ENCODE measurements at regions not wholly inside any gene's neighbourhood (a gene's known extent, or its start where the extent isn't known, plus 50 kb on each side); places are given as distances from the start of the nearest gene placed in this dataset.

GRCh38 chr1:5427026-5427613 lies 565.1 kb downstream of the NPHP4 start:
- no peak for DNase-seq (ENCODE audit: low read depth in 3 of 3)

DNA sequence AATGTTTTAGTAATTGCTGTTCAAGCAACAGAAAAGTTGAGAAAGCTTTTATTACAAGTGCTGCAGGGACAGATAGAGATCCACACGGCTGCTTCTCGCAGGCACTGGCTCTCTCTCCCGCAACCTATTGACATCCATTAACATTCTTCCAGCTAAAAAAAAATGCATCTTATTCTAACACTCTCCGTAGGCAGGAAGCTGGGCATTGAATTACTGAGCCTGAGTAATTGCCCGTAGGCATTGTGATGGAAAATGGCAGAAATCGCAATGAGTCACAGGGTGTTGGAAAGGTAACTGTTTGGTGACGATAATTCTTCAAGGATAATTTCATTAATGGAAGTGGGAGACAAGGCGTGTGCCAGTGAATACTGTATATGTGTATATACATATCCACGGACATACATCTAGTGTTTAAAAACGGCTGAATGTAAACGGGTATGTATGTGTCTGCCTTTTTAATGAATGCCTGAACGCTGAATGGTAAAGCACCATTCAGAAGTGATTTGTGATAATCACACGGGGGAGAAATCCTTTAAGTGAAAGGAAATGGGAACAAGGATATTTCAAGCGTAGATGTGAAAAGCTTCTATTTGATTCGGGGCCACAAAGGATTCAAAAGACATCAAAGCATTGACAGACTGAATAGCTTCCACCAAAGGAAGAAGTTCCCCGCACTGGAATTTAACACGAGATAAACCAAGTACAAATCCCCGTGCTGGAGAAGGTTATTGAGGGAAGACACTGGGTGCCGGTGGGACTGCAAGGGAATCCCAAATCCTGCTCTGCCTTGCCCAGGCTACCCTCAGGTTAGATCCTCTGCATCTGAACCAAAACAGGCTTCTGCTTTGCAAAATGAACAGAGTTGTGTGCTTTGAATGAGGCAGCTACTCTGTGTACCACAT lies 567.2 kb downstream of the NPHP4 start:
- no peak for DNase-seq (ENCODE audit: low read depth in 3 of 3)

GRCh38 chr1:5423109-5423508 lies 569.1 kb downstream of the NPHP4 start:
- DNase-seq (ENCODE audit: low read depth in 3 of 3), result no peak

DNA sequence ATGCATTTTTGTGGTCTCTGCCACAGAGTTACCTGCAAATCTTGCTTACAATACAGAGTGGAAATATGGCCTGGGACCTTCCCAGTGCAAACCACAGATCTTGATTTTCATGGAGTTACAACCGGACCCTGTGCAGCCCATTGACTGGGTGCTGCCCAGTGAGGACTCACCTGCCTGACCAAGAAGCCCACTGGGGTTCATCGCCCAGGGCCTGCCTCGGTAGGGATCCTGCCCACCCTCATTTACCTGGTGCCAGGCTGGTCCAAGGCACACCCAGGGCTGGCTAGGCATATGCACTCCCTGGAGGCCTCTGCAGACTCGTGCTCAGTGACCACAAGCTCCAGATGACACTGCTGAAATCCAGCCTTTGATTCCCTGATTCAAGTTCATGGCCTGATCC lies 572.7 kb downstream of the NPHP4 start:
- no peak for DNase-seq (ENCODE audit: low read depth in 3 of 3)

DNA sequence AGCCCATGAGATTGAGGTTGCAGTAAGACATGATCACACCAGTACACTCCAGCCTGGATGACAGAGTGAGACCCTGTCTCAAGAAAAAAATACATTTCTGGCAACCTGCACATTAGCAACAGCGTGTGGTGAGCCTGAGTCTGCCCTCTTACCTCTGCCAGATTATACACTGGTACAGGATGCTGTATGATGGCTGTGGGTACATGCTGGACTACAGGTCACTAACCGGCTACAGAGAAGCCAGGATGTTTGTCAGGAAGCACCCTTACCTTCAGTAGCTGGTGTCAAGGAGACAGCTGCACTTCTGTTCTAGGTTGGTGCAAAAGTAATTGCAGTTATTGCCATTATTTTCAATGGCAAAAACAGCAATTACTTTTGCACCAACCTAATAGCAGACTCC lies 575.7 kb downstream of the NPHP4 start:
- no peak for DNase-seq (ENCODE audit: low read depth in 3 of 3)

DNA sequence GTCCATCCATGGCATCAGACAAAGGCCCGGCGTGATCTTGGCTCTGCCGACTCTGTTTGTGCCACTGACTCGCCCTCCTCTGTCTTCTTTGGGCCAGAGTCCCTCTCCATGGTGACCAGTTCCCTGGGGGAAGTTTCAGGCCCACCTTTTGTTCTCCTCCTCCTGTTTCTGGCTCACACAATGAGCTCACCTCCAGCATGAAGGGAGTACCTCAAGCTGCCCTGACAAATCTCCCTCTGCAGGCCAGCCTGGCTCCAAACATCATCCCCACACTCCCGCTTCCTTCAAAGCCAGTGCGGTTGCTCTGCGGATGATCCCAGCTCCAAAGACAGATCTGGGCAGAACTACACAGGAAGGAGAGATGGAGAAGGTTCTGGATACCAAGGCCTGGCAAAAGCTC lies 576.6 kb downstream of the NPHP4 start:
- no peak for DNase-seq (ENCODE audit: low read depth in 3 of 3)

DNA sequence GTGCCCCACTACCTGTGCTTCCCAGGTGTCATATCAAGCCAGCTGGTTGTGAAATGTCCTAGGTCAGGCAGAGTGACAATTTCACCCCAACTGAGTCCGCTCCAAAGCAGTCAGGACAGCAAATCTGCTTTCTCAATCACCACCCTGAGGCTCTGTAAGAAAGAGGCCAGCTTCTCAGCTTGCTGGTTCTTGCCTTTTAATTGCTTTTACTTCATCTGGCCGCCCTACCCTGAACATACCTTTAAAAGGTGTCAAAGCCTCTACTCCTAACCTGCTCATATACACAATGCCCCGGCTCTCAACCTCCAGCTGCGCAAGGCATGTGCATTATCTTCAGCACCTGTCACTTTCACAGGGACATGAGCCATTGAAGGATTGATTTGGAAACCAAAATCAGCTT lies 581.6 kb downstream of the NPHP4 start:
- DNase-seq (ENCODE audit: low read depth in 3 of 3), result no peak

DNA sequence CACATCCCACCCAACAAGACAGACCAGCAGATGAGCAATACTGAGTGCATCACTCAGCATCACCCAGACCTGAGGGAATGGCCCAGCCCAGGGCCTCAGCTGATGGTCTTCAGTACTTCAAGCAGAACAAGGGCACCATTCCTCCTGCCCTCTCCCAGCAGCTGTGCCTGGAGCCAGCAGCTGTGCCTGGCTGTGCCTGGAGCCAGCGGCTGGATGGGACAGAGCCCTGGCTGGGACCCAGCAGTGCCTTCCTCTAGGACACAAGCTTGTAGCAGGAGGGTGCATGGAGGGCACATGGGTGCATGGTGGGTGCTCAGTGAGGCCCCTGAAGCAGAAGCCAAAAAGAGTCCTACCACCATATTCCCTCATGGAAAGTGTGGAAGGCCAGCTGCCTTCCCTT lies 583.8 kb downstream of the NPHP4 start:
- no peak for DNase-seq (ENCODE audit: low read depth in 3 of 3)

DNA sequence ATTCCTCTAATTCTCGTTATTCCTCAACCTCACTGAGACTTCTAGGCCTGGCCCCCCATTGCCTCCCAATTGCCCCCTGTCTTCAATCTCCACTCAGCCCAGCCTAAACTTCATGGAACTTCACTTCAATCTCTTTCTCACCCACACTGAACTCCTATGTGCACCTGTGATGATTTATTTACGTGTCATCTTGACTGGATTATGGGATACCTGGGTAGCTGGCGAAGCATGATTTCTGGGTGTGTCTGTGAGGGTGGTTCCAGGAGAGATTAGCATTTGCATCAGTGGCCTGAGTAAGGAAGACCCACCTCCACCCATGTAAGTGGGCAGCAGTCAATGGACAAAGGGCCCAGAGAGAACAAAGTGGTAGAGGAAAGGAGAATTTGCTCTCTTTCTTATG lies 587.0 kb downstream of the NPHP4 start:
- no peak for DNase-seq (ENCODE audit: low read depth in 3 of 3)

- DNase-seq (ENCODE audit: low read depth in 3 of 3), result no peak
Measured at GRCh38 chr1:5404412-5405203, 587.6 kb downstream of the NPHP4 start.

- no peak for DNase-seq (ENCODE audit: low read depth in 3 of 3)
Measured at GRCh38 chr1:5403935-5404334, 588.3 kb downstream of the NPHP4 start.

DNA sequence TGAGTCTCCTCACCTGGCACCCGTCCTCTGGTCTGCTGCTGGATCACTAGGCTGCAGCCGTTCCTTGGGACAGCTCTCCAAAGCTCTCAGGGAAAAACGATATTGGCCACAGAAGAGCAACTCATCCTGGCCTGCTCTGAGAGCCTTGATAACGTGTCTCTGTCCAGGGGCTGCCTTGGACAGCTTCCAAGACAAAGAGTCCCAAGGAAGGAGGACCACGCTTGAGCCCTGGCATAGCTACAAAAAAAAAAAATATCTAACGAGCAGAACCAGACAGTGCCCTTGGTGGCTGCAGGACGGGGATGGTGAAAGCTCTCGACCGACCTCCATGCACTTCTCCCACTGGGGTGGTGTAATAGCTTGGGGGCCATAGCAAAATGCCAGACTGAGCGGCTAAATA lies 589.6 kb downstream of the NPHP4 start:
- no peak for DNase-seq (ENCODE audit: low read depth in 3 of 3)

- DNase-seq (ENCODE audit: low read depth in 3 of 3), result no peak
Measured at GRCh38 chr1:5399771-5400170, 592.5 kb downstream of the NPHP4 start.

DNA sequence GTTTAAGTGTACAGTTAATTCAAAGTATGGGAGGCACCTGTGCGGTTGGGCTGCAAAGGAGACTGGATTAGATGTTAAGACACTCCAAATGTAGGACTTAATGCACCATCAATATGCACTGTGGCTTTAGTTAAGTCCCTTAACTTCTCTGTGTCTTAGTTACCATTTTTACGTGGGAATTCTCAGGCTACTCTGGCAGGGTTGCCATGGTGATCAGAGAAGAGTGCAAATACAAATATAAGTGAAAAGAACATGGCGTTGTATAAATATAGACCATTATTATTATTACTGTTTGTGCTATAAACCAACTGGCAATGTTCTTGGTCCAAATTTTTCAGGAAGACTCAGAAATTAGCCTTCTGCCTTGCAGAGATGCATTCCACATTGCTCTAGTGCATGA lies 595.6 kb downstream of the NPHP4 start:
- DNase-seq (ENCODE audit: low read depth in 3 of 3), result no peak

DNA sequence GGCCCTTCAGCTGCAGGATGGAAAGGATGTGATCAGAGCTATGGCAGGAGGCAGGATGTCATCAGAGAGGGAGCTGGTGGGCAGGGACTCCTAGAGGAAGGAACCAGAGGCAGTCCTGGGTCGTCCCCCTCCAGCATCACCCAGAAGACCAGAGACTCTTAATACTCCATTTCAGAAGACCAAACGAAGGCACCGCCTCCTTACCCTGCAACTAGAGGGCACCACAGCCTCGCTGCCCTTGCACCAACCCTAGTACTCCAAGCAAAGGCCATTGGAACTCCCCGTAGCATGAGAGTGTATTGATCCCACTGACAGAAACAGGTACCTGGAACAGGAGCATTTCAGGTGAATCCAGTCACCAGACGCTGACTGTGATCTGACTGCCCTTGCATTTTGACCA lies 598.1 kb downstream of the NPHP4 start:
- DNase-seq (ENCODE audit: low read depth in 3 of 3), result no peak

GRCh38 chr1:5393603-5394002 lies 598.6 kb downstream of the NPHP4 start:
- no peak for DNase-seq (ENCODE audit: low read depth in 3 of 3)

DNA sequence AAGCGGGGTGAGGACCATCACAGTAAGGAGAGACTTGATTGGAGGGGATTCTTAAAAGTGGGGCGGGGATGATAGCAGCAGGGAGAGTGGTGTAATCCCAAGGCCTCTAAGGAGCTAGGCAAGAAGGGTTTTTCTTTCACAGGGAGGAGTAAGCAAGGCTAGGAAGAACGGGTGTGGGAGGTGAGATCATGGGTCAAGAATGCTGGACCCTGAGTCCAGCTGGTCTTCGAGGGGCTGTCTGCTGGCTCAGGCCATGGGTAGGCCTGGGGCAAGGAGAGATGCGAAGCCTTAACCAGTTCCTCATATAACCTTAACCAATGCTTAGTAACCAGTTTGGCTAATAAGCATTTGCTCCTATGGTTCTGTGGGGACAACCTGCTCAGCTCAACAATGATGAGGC lies 599.1 kb downstream of the NPHP4 start:
- DNase-seq (ENCODE audit: low read depth in 3 of 3), result no peak

GRCh38 chr1:5391725-5392124 lies 600.5 kb downstream of the NPHP4 start:
- DNase-seq (ENCODE audit: low read depth in 3 of 3), result no peak

GRCh38 chr1:5390504-5390903 lies 601.7 kb downstream of the NPHP4 start:
- DNase-seq (ENCODE audit: low read depth in 3 of 3), result no peak

DNA sequence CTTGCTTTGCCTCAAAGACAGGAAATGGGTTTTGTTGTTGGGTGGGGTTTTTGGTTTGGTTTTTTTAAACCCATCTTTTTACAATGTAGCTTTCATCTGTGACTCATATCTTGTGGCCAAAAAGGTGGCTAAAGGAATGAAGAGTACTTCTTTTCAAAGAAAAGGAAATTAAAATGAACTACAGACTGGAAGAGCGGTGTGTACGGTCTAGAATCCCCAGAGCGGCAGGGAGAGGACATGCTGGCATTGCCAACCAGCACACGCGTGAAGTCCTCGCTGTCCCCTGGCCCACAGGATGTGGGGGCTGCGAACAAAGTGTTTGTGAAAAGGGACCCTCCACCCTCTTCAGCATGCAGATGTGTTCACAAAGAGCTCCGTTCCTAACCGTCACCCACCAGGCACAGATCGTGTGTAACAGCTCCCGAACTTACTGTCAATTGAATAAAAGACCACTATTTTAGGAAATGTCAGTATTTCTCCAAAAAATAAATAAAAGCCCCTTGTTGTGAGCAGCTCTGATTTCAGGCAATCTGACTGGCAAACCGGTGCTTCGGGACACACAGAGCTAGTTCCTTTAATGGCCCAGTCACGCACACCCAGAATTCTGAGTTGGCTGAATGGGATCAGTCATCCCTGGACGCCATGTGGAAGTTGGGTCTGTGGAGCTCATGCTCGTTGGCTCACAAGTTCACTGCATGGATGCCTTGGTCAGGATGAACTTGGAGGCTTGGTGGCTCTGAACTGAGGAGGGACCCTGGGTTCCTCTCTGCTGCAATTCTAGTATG lies 602.9 kb downstream of the NPHP4 start:
- DNase-seq (ENCODE audit: low read depth in 3 of 3), result no peak

DNA sequence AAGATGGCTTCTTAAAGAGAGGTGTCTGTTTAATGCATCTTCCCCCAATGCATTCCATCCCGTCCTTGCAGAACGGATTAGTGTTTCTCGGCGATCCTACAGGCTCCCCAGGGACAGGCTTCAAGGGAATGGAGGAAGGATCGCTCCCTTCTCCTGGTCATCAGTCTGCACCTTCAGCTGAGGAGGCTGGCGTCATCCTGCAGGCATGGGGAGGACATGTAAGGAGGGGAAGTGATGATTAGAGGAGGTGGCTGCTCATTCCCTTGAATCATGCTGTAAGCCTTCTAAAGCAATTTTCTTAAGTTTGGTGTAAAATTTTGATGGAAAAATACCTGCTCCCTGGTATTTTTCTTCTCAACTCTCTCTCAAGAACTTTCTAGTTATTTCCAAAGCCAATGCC lies 603.6 kb downstream of the NPHP4 start:
- DNase-seq (ENCODE audit: low read depth in 3 of 3), result no peak

DNA sequence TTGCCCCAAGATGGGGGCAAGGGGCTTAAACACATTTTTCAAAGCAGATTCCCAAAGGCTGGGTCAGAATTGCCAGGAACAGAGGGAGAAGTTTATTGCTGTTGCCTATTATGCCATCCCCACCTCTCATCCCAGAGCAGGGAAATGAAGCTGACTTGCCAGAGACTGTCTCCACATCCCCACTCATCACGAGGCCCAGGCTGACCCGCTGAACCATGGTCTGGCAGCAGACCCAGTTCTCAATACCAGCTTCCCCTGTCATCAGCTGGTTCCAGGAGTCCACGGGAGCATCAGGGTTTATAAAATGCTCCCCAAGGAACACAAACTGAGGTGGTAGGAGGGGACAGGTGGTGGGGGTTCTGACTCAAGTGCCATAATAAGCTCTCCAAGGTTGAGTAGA lies 605.9 kb downstream of the NPHP4 start:
- no peak for DNase-seq (ENCODE audit: low read depth in 3 of 3)
